HG03378 (cell line): ENCODE measurements at regions not wholly inside any gene's neighbourhood (a gene's known extent, or its start where the extent isn't known, plus 50 kb on each side); places are given as distances from the start of the nearest gene placed in this dataset.

Experiments used
- ATAC-seq: cut with Tn5 transposase; IDR thresholded peaks from one replicate; pipeline ENCODE4 v1.9.1; 2021; ENCODE audit warnings: mild to moderate bottlenecking, moderate library complexity; ENCODE audit not compliant: unreplicated experiment

DNA sequence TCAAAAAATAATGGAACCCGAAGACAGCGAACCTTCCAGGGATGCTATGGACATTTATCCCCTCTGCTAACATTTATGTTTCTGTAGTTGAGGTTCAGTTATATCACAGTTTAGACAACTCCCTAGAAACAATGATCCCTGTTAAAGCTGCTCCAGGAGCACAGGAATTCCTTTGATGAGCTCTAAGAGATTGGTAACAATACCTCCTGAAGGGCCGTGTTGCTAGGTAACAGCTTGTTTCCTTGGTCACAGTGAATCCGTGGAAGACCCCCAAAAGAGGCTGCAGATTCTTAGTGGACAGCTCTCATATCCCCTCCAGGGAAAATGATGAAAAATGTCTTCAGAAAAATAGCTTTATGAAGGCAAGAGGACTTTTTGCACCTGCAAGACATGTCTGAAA, 160.2 kb downstream of the SERPINI1 start:
- ATAC-seq, result no peak

DNA sequence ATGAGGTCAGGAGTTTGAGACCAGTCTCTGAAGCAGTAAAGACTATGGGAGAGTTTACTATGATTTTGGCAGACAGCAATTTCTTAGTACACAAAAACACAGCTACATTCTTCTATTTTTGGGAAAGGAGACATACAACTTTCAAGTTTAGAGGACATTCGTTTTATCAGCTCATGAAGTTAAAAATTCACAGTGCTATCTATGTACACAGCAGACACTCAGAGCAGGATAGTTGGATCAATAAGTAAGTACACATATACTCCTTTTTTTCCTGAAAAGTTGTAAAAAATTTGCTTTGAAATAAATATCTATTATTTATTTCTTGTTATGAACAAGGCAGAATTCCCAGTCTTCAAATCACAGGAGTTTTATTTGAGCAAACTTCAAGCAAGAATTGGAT, 159.7 kb downstream of the SERPINI1 start:
- ATAC-seq, result no peak

DNA sequence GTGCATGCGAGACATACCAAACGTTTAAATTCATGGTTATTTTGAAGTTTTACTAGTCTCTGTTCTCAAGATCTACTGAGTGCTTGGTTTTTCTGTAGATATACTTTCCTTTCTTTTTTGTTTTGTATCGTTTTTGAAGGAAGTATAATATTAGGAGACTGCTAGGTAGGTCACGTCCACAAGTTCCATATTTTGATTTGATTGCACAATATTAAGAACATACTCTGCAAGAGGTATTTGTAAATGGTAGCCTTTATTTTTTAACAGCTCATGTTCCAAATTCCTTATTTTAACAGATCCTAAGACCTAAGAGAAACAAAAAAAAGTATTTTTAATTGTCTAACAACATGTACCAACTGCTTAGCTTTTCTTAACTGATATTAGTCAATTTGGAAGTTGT, 156.7 kb downstream of the SERPINI1 start:
- ATAC-seq, result no peak

DNA sequence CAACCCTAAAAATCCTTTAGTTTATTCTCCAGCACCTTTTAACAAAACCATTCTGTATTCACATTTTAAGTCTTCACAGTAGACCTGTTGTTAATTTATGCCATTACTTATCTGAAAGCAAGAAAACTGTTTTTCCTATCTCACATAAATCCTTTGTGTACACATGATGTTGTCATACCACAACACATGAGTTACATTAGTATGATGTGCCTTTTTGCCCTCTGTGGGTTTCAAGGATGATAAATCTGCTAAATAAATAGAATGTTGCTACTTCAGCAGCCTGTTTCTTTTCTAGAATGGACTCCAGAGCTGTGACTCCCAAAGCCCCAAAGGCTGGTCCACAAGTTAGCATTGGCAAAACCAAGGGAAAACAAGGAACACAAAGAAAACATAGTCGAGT, 151.6 kb downstream of the SERPINI1 start:
- no peak for ATAC-seq

DNA sequence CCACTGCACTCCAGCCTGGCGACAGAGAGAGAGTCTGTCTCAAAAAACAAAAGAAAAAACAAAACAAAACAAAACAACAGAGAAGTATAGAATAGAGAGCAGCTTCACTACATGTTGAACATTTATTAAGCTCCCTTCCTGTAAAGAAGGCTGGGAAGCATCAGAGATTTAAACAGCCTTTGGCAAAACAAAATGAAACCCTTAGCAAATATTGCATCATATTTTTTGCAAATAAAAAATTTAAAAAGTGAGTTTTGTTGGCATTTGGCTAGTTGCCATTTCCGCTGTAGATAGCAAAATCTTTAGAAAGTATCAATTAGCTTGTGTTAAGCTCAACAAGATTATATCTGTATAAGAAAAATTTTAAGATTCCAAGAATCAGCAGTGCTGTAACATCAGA, 151.2 kb downstream of the SERPINI1 start:
- ATAC-seq, result no peak

DNA sequence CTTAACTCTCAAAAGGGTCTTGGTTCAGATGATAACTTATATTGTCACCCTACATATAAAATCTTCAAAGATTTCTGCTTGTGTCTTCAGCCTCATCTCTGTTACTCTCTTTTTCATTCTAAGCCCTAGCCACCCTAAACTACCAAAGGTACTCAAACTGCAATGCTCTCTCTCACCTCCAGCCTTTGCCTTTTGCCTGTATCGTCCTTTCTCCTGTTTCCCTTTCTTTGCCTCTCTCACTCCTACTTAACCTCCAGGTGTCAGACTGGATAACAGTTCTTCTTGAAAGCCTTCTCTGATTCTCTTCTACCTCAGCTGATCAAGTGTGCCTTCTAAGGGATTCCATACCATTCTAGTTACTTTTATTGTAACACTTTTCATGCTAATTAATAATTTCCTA, 149.8 kb downstream of the SERPINI1 start:
- no peak for ATAC-seq

DNA sequence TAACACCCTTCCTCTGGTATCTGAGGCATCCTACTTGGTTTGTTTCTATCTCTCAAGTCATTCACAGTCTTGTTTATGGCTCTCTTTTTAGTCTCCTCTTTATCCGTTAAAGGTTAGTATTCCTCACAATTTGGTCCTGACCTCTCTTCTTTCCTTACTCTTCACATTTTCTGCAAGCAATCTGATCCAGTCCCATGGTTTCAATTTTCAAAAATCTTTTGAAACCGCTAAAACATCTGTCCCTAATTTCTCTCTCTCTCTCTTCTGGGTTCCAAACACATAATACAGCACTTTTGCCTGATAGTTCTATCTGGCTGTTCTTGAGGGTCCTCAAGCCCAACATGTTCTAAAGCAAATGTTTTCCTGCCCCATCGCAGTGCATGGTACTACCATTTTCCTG, 149.0 kb downstream of the SERPINI1 start:
- no peak for ATAC-seq

DNA sequence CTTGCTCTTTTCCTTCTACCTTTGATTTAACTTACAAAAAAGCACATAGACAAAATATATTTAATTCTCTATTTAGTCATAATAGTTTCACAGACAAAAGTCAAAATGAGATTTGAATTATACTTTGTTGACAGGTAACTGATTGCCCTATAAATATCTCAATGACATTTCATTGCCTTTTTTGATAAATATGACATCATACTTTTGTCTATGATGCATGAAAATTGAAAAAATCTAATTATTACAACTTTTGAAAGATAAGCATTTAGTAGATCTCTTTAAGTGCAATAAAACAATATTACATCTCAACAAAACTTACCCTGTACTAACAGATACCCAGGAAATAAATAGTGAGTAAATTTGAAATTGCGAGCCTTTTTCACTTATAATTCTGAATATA, 147.9 kb downstream of the SERPINI1 start:
- no peak for ATAC-seq

DNA sequence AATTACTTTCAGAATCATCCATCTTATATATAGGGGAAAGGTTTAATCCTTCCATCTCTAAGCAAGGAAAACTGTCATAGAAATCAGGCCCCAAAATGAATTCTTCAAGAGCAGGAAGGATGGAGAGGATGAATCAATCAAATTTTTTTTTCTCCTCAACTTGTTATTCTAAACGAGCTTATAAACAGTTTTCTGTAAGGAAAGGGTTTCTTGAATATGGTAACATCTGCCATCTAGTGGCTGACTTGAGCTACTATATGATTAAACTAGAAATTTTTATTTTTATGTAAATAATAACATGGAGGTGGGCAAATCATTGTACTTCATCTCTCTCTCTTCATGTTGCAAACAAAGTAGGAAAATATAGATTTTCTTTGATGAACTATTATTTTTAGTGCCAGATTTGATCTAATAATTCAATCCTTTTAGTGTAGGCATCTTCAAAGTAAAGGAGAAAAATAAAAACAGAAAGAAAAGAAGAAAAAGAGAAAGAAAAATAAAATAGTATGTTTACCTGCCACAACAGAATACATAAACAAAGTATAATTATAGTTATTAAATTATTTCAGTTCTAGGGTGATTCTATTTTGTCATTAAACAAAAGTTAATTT, 146.6 kb downstream of the SERPINI1 start:
- ATAC-seq, result peak; percentile 94

DNA sequence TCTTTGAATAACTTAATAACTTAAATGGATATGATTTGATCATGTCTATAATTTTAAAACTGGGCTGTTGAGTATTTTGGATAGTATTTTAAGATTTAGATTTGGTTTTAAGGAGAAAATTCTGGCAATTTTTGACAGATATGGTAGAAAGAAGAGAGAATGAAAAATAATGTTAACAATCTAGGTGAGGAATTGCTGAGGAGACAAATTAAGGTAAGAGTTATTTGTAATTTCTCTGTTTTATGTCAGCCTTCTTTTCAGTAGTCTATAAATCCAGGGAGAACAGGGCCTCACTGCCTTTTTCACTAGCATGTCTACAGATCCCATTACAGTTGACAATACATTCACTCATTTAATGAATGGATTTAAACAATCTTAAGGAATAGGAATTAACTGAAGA, 144.7 kb downstream of the SERPINI1 start:
- no peak for ATAC-seq

DNA sequence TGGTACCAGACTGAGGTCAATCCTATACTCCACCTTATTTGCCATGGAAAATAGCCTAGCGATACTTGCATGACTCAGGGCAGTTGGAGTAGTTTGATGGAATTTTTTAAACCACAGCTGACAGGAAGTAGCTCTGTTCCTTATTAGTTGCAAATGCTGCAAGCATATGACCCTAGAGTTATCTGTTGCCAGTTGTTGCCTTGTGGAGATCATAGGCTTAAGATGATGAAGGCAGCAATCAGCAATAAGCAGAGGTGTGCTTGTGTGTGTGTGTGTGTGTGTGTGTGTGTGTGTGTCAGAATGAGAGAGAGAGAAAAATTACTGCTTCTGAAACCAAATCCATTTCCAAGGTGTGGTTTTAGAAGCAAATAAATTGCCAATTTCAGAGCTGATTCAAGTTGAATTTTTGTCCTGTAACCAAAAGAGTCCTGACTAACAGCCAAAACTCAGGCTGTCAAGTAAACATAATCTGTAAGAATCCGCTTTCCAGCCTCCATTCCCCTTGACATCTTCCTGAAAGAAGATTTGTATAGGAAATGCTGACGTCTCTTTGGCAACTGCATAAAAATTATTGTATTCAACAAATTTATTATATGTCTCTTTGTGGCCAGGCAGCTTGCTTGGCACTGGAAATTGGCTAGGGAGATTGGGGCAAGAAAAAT, 141.2 kb downstream of the SERPINI1 start:
- no peak for ATAC-seq
